ENCODE measurements at regions not wholly inside any gene's neighbourhood (a gene's known extent, or its start where the extent isn't known, plus 50 kb on each side); places are given as distances from the start of the nearest gene placed in this dataset.

- H3K79me2 ChIP-seq (ENCODE audit: insufficient read depth, low read length), result no peaks in the 10 kb centered on the region
- in situ Hi-C loops (cut with HindIII; ENCODE audit: extremely low pct_ligation_motif_present, low pct_unique_long_range_greater_than_20kb), result no loop called here
- no peaks in the 10 kb centered on the region for H3K4me1 ChIP-seq (ENCODE audit: insufficient read depth, low read length)
- H3K36me3 ChIP-seq (replicated peaks in 1 of 2; ENCODE audit: control insufficient read depth in 1 of 2, insufficient read depth in 2 of 2, low read length in 2 of 2), result no peaks in the 10 kb centered on the region
- ATAC-seq (no peak), FAIRE-seq (no peak), DNase-seq (ENCODE audit: low spot score) (no peak)
- H4K20me1 ChIP-seq (ENCODE audit: insufficient read depth, low read length), result no peaks in the 10 kb centered on the region
- 2% methylated on average over 12 of the region's 16 CpGs for WGBS (ENCODE audit: low lambda C conversion rate)
- no peak overlapping the region for H3K27ac ChIP-seq (ENCODE audit: extremely low read length, insufficient read depth, low read length)
- CTCF ChIA-PET (ENCODE audit: low intra/inter-chr PET ratio, low total read pairs), result no interaction called here
- intact Hi-C loops (cut with micrococcal nuclease; ENCODE audit: unreplicated experiment), result no loop called here
- POLR2A ChIA-PET, result no interaction called here
- H3K4me2 ChIP-seq (ENCODE audit: low read depth, low read length), result no peak overlapping the region
- no peaks in the 10 kb centered on the region for H3K9me3 ChIP-seq (ENCODE audit: low read length)
- H3K9ac ChIP-seq (ENCODE audit: insufficient read depth, low read depth, low read length), result no peak overlapping the region
- no TSS peak for BruUV-seq (replicated peaks)
- no peak overlapping the region for H2AFZ ChIP-seq (ENCODE audit: low read length)
- H3K4me3 ChIP-seq (replicated peaks in 1 of 3; ENCODE audit: insufficient read depth in 1 of 3, low read depth in 2 of 3, low read length in 3 of 3), result no peak overlapping the region
- H3K27me3 ChIP-seq (ENCODE audit: control insufficient read depth in 1 of 2, insufficient read depth in 2 of 2, low read length in 2 of 2), result no peaks in the 10 kb centered on the region; a peak in 3 of 5 replicates
- TF ChIP-seq ZNF570 (CRISPR knock-in tag; IDR thresholded peaks at IDR 0.05; ENCODE audit: borderline replicate concordance) (no peak), NCOA2 (CRISPR knock-in tag; IDR thresholded peaks at IDR 0.05) (no peak), ZNF329 (CRISPR knock-in tag; IDR thresholded peaks at IDR 0.05; ENCODE audit: low read depth) (0 out of 2 replicates have a peak, but pooled peaks have one; percentile 45)
- TF ChIP-seq, protein P1, sequence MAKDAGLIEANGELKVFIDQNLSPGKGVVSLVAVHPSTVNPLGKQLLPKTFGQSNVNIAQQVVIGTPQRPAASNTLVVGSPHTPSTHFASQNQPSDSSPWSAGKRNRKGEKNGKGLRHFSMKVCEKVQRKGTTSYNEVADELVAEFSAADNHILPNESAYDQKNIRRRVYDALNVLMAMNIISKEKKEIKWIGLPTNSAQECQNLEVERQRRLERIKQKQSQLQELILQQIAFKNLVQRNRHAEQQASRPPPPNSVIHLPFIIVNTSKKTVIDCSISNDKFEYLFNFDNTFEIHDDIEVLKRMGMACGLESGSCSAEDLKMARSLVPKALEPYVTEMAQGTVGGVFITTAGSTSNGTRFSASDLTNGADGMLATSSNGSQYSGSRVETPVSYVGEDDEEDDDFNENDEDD (CRISPR knock-in tag; IDR thresholded peaks at IDR 0.05; ENCODE audit: borderline replicate concordance), result no peak
Measured at GRCh38 chr22:47354668-47355387, 592.4 kb downstream of the TBC1D22A start.

DNA sequence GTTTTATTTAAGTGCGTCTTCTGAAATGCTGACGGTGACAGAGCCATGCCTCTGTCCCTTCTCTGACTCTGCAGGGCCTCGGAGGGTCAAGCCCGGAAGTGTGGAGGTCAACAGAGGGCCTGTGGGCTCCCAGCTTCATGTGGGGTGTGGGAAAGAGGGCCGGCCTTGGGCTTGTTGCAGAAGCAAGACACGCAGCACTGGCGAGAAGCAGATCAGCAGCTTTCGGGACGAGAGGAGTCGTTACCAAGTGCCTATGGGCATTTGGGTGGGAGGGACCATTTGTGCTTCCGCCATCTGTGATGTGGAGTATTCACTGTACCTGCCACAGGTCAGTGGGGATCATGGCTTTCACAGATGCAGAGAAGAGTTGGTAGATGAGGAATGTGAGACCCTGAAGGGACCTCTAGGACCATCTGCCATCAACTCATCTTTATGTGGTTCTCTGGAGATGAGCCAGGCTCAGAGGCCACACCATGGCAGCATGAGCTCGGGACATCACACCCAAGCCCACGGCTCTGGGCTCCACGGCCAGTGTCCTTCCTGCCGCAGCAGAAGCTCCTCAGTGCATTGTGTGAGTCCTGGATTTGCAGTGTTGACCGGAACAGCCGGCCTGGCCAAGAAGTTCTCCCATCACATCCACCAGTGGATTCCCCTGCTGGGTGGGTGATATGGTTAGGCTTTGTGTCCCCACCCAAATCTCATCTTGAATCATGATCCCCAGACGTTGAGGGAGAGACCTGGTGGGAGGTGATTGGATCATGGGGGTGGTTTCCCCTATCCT, 590.7 kb downstream of the TBC1D22A start:
- ChIA-PET POLR2A (no interaction called here), CTCF (ENCODE audit: low intra/inter-chr PET ratio, low total read pairs) (no interaction called here)
- intact Hi-C loops (cut with micrococcal nuclease; ENCODE audit: unreplicated experiment), result no loop called here
- no peak overlapping the region for H3K9ac ChIP-seq (ENCODE audit: insufficient read depth, low read depth, low read length)
- no peaks in the 10 kb centered on the region for H3K36me3 ChIP-seq (replicated peaks in 1 of 2; ENCODE audit: control insufficient read depth in 1 of 2, insufficient read depth in 2 of 2, low read length in 2 of 2)
- no peak for FAIRE-seq
- no peak overlapping the region for H3K4me3 ChIP-seq (replicated peaks in 1 of 3; ENCODE audit: insufficient read depth in 1 of 3, low read depth in 2 of 3, low read length in 3 of 3)
- H3K79me2 ChIP-seq (ENCODE audit: insufficient read depth, low read length), result no peaks in the 10 kb centered on the region
- H3K4me2 ChIP-seq (ENCODE audit: low read depth, low read length), result no peak overlapping the region
- no peaks in the 10 kb centered on the region for H3K9me3 ChIP-seq (ENCODE audit: low read length)
- no peaks in the 10 kb centered on the region for H3K4me1 ChIP-seq (ENCODE audit: insufficient read depth, low read length)
- DNase-seq (ENCODE audit: low spot score), result no peak
- ATAC-seq, result no peak
- BruUV-seq (replicated peaks), result no TSS peak
- no peaks in the 10 kb centered on the region; a peak in 3 of 5 replicates for H3K27me3 ChIP-seq (ENCODE audit: control insufficient read depth in 1 of 2, insufficient read depth in 2 of 2, low read length in 2 of 2)
- no peaks in the 10 kb centered on the region for H4K20me1 ChIP-seq (ENCODE audit: insufficient read depth, low read length)
- H2AFZ ChIP-seq (ENCODE audit: low read length), result no peak overlapping the region
- in situ Hi-C loops (cut with HindIII; ENCODE audit: extremely low pct_ligation_motif_present, low pct_unique_long_range_greater_than_20kb), result no loop called here
- WGBS (ENCODE audit: low lambda C conversion rate), result 56% methylated on average over 11 of the region's 18 CpGs
- H3K27ac ChIP-seq (ENCODE audit: extremely low read length, insufficient read depth, low read length), result no peak overlapping the region
- TF ChIP-seq ZNF292 (CRISPR knock-in tag; IDR thresholded peaks at IDR 0.05; ENCODE audit: borderline replicate concordance, low read depth) (no peak), ZFP36 (IDR thresholded peaks at IDR 0.05; ENCODE audit: borderline replicate concordance, low read depth, low read length, partially characterized antibody) (no peak), PAWR (CRISPR knock-in tag; IDR thresholded peaks at IDR 0.05; ENCODE audit: borderline replicate concordance) (no peak), CREBL2 (CRISPR knock-in tag; IDR thresholded peaks at IDR 0.05; ENCODE audit: borderline replicate concordance) (no peak), ZBTB26 (CRISPR knock-in tag; IDR thresholded peaks at IDR 0.05; ENCODE audit: borderline replicate concordance) (no peak), GLI4 (CRISPR knock-in tag; IDR thresholded peaks at IDR 0.05; ENCODE audit: borderline replicate concordance) (no peak), ZNF83 (CRISPR knock-in tag; IDR thresholded peaks at IDR 0.05; ENCODE audit: borderline replicate concordance) (no peak), PHB2 (IDR thresholded peaks at IDR 0.05; ENCODE audit: partially characterized antibody) (no peak), SRY (CRISPR knock-in tag; IDR thresholded peaks at IDR 0.05) (no peak)

All from HepG2 (cell line).